SK-N-SH (cell line): ENCODE measurements at regions not wholly inside any gene's neighbourhood (a gene's known extent, or its start where the extent isn't known, plus 50 kb on each side); places are given as distances from the start of the nearest gene placed in this dataset.
"Not testable (repeated sequence)": the region's sequence is repeated elsewhere in the genome, so short reads cannot be mapped to it uniquely, and the experiment has no call there.

ENCODE experiments used
- CTCF ChIA-PET: fragments of 300-600, 350-600 bp; formaldehyde crosslinking; extraction: SDS; loops from one replicate; lab custom pipeline; 2021; lab: Yijun Ruan, JAX
- POLR2A ChIA-PET: fragments of 350-600 bp; sonication (Branson Sonifier 250); formaldehyde crosslinking; extraction: SDS; loops from one replicate; lab custom pipeline; 2020; ENCODE audit warnings: antibody characterized with exemption, inconsistent platforms; lab: Yijun Ruan, JAX
- DNase-seq: peaks from one replicate; pipeline ENCODE4 v3.0.0; 2012
- H2AFZ ChIP-seq: fragments of 200-600 bp; sonication (generic); 2 replicates; pipeline ENCODE4 v1.8.1; 2016; ENCODE audit warnings: antibody characterized with exemption, mild to moderate bottlenecking, low read depth
- H3F3A ChIP-seq: fragments of 200-600 bp; sonication (generic); replicated peaks from 2 replicates; pipeline ENCODE3; 2016; ENCODE audit warnings: antibody characterized with exemption, mild to moderate bottlenecking; ENCODE audit not compliant: insufficient read depth
- H3K27ac ChIP-seq, 2 experiments: fragments of 200-500 bp in 1 of 2; fragments of 200-600 bp in 1 of 2; sonication (Bioruptor generic) in 1 of 2; sonication (generic), shearing (Covaris generic) in 1 of 2; 2 replicates each; pipeline versions ENCODE4 v1.5.1 to v1.6.1; 2014 to 2016; ENCODE audit warnings: low read depth in 2 of 2, inconsistent platforms in 1 of 2, low read length in 1 of 2, mild to moderate bottlenecking in 1 of 2, mixed read lengths in 1 of 2
- H3K27me3 ChIP-seq: fragments of 200-600 bp; sonication (generic), shearing (Covaris generic); 2 replicates; pipeline ENCODE4 v1.6.1; 2016; ENCODE audit warnings: mixed run types; ENCODE audit not compliant: insufficient read depth
- H3K36me3 ChIP-seq, 2 experiments: fragments of 200-500 bp in 1 of 2; fragments of 200-600 bp in 1 of 2; sonication (Bioruptor generic) in 1 of 2; sonication (generic) in 1 of 2; replicated peaks in 1 of 2; 2 replicates each; pipeline versions ENCODE3 to v1.5.1; 2014 to 2016; ENCODE audit warnings: low read length in 1 of 2, mild to moderate bottlenecking in 1 of 2; ENCODE audit not compliant: insufficient read depth in 2 of 2, control insufficient read depth in 1 of 2
- H3K4me1 ChIP-seq, 2 experiments: fragments of 200-500 bp in 1 of 2; fragments of 200-600 bp in 1 of 2; sonication (Bioruptor generic) in 1 of 2; sonication (generic), shearing (Covaris generic) in 1 of 2; 2 replicates each; pipeline versions ENCODE4 v1.5.1 to v1.6.1; 2014 to 2016; ENCODE audit warnings: low read depth in 1 of 2, low read length in 1 of 2, mixed run types in 1 of 2; ENCODE audit not compliant: insufficient read depth in 2 of 2, control insufficient read depth in 1 of 2
- H3K4me2 ChIP-seq: fragments of 200-600 bp; sonication (generic), shearing (Covaris generic); 2 replicates; pipeline ENCODE4 v1.6.1; 2017; ENCODE audit warnings: mixed run types
- H3K4me3 ChIP-seq, 2 experiments: fragments of 200-500 bp in 1 of 2; fragments of 200-600 bp in 1 of 2; sonication (Bioruptor generic) in 1 of 2; sonication (generic), shearing (Covaris generic) in 1 of 2; 2 replicates each; pipeline versions ENCODE4 v1.5.1 to v1.8.1; 2014 to 2016; ENCODE audit warnings: low read depth in 2 of 2, inconsistent platforms in 1 of 2, low read length in 1 of 2, mild to moderate bottlenecking in 1 of 2, mixed read lengths in 1 of 2, moderate library complexity in 1 of 2
- H3K79me2 ChIP-seq: fragments of 200-600 bp; sonication (generic); 2 replicates; pipeline ENCODE4 v1.8.1; 2017; ENCODE audit warnings: mild to moderate bottlenecking; ENCODE audit not compliant: insufficient read depth
- H3K9ac ChIP-seq: fragments of 200-600 bp; sonication (generic); 2 replicates; pipeline ENCODE4 v1.6.1; 2017; ENCODE audit warnings: mixed run types
- H3K9me2 ChIP-seq: fragments of 200-600 bp; sonication (generic); 2 replicates; pipeline ENCODE4 v1.6.1; 2017; ENCODE audit warnings: mixed run types
- H3K9me3 ChIP-seq: fragments of 200-600 bp; sonication (generic); 2 replicates; pipeline ENCODE4 v1.6.1; 2017; ENCODE audit warnings: mixed run types, mild to moderate bottlenecking, moderate library complexity
- H4K20me1 ChIP-seq: fragments of 200-600 bp; sonication (generic); 2 replicates; pipeline ENCODE4 v1.6.1; 2017; ENCODE audit warnings: mild to moderate bottlenecking, mixed run types; ENCODE audit not compliant: insufficient read depth
- CTCF ChIP-seq: fragments of 200-600 bp; sonication (generic); IDR thresholded peaks from 2 replicates; pipeline ENCODE4 v1.6.1; 2017; ENCODE audit warnings: antibody characterized with exemption, mild to moderate bottlenecking, moderate library complexity
- ELF1 ChIP-seq: IDR thresholded peaks from 2 replicates; pipeline ENCODE4 v1.4.0; 2012
- EZH2phosphoT487 ChIP-seq: fragments of 200-600 bp; sonication (generic); IDR thresholded peaks from 2 replicates; pipeline ENCODE4 v1.6.1; 2017; ENCODE audit warnings: low read depth, mixed run types, mild to moderate bottlenecking, antibody characterized with exemption, moderate library complexity, borderline replicate concordance
- FOSL2 ChIP-seq: IDR thresholded peaks from 2 replicates; pipeline ENCODE4 v1.4.0; 2012; ENCODE audit warnings: low read depth, mild to moderate bottlenecking, moderate library complexity, borderline replicate concordance
- FOXJ3 ChIP-seq: sonication (generic); formaldehyde crosslinking; IDR thresholded peaks from 2 replicates; pipeline ENCODE4 v1.5.1; 2020; ENCODE audit warnings: mild to moderate bottlenecking, missing genetic modification reagents
- GATA2 ChIP-seq: sonication (generic); formaldehyde crosslinking; IDR thresholded peaks from 2 replicates; pipeline ENCODE4 v1.5.0; 2020; ENCODE audit warnings: mild to moderate bottlenecking, missing genetic modification reagents
- TAF1 ChIP-seq: IDR thresholded peaks from 2 replicates; pipeline ENCODE4 v1.6.1; 2012; ENCODE audit warnings: low read depth, mild to moderate bottlenecking, low read length, moderate library complexity, borderline replicate concordance
- TCF12 ChIP-seq: IDR thresholded peaks from 2 replicates; pipeline ENCODE4 v1.4.0; 2012
- WGBS: methylation state at CpG from one replicate; pipeline ENCODE4 v1.1.6; 2017; ENCODE audit warnings: low lambda C conversion rate; 5-methylcytosine and 5-hydroxymethylcytosine counted together

- TF ChIP-seq FOXJ3 (CRISPR knock-in tag), result no peak
These were observed 59.3 kb upstream of the SPTLC3 start (continued) for GRCh38 chr20:12949429-12949980.

- H3K9me3 ChIP-seq, H3K9me2 ChIP-seq, H3K79me2 ChIP-seq, H3K9ac ChIP-seq, H4K20me1 ChIP-seq, H2AFZ ChIP-seq, H3K27ac ChIP-seq, CTCF ChIA-PET, H3K4me3 ChIP-seq, POLR2A ChIA-PET, H3K4me1 ChIP-seq, H3K27me3 ChIP-seq, H3F3A ChIP-seq, H3K4me2 ChIP-seq, DNase-seq, H3K36me3 ChIP-seq: not testable (repeated sequence)
These were observed 54.5 kb upstream of the SPTLC3 start for GRCh38 chr20:12954254-12954653.

- Histone ChIP-seq H3K9ac (no peak overlapping the region), H3K4me3 (no peak overlapping the region), H3K36me3 (no peaks in the 10 kb centered on the region)
- 22% methylated on average over 3 of the region's 3 CpGs for WGBS
- no peak for TF ChIP-seq TCF12
- TF ChIP-seq TAF1, result no peak
- no peak for TF ChIP-seq EZH2phosphoT487
- TF ChIP-seq, all 33 proteins: peak for 0
- Histone ChIP-seq H2AFZ (no peak overlapping the region), H3K4me2 (no peak overlapping the region), H3K79me2 (no peaks in the 10 kb centered on the region), H3K9me2 (no peaks in the 10 kb centered on the region), H4K20me1 (no peaks in the 10 kb centered on the region), H3K9me3 (no peaks in the 10 kb centered on the region), H3K4me1 (no peaks in the 10 kb centered on the region), H3F3A (no peaks in the 10 kb centered on the region), H3K27ac (no peak overlapping the region), H3K27me3 (no peaks in the 10 kb centered on the region)
- ChIA-PET CTCF (interaction anchor here (1.0 to 1.3 kb wide), 2 partner anchors 9 to 28 kb away, joined by 3 read pairs; no protein-coding TSS in a partner anchor), POLR2A (no interaction called here)
- DNase-seq, result no peak
These were observed 53.2 kb upstream of the SPTLC3 start for GRCh38 chr20:12955611-12956010.

- no peaks in the 10 kb centered on the region for H3K4me1 ChIP-seq
- DNase-seq, result no peak
- H3K27me3 ChIP-seq, result no peaks in the 10 kb centered on the region
- H3K9ac ChIP-seq, result no peak overlapping the region
- H3K4me2 ChIP-seq, result no peak overlapping the region
- H2AFZ ChIP-seq, result no peak overlapping the region
- POLR2A ChIA-PET, result no interaction called here
- no peak overlapping the region for H3K27ac ChIP-seq
- H3K36me3 ChIP-seq, result no peaks in the 10 kb centered on the region
- H3K79me2 ChIP-seq, result no peaks in the 10 kb centered on the region
- H3K9me2 ChIP-seq, result no peaks in the 10 kb centered on the region
- TF ChIP-seq GATA2 (no peak), CTCF (no peak), ELF1 (no peak), FOSL2 (no peak)
- no peak overlapping the region for H3K4me3 ChIP-seq
- H3F3A ChIP-seq, result no peaks in the 10 kb centered on the region
- no peaks in the 10 kb centered on the region for H3K9me3 ChIP-seq
- CTCF ChIA-PET, result interaction anchor here (1.0 to 1.3 kb wide), 3 partner anchors 8 to 31 kb away, joined by 3 to 5 read pairs (median 3); no protein-coding TSS in a partner anchor
- no peaks in the 10 kb centered on the region for H4K20me1 ChIP-seq
These were observed 52.5 kb upstream of the SPTLC3 start for GRCh38 chr20:12956303-12956702.
